ENCODE measurements at regions not wholly inside any gene's neighbourhood (a gene's known extent, or its start where the extent isn't known, plus 50 kb on each side); places are given as distances from the start of the nearest gene placed in this dataset.

- no peak for DNase-seq (ENCODE audit: low read depth)
Observed at GRCh38 chr11:127138613-127139012, 138.0 kb upstream of the KIRREL3 start.

- no peak for DNase-seq (ENCODE audit: low read depth)
Observed at GRCh38 chr11:127137771-127138280, 137.3 kb upstream of the KIRREL3 start.

GRCh38 chr11:127136438-127136837 lies 135.9 kb upstream of the KIRREL3 start:
- no peak for DNase-seq (ENCODE audit: low read depth)

GRCh38 chr11:127135256-127135655 lies 134.7 kb upstream of the KIRREL3 start:
- no peak for DNase-seq (ENCODE audit: low read depth)

- DNase-seq (ENCODE audit: low read depth) = no peak
Observed at GRCh38 chr11:127133061-127133460, 132.5 kb upstream of the KIRREL3 start.

- DNase-seq (ENCODE audit: low read depth) = no peak
Observed at GRCh38 chr11:127130321-127130720, 129.8 kb upstream of the KIRREL3 start.

- no peak for DNase-seq (ENCODE audit: low read depth)
Observed at GRCh38 chr11:127126986-127127385, 126.4 kb upstream of the KIRREL3 start.

GRCh38 chr11:127119356-127119755 lies 118.8 kb upstream of the KIRREL3 start:
- DNase-seq (ENCODE audit: low read depth) = no peak

- DNase-seq (ENCODE audit: low read depth) = no peak
Observed at GRCh38 chr11:127118811-127119210, 118.2 kb upstream of the KIRREL3 start.

GRCh38 chr11:127117231-127117739 lies 116.7 kb upstream of the KIRREL3 start:
- no peak for DNase-seq (ENCODE audit: low read depth)

- DNase-seq (ENCODE audit: low read depth) = no peak
Observed at GRCh38 chr11:127115844-127116243, 115.3 kb upstream of the KIRREL3 start.

GRCh38 chr11:127114035-127114434 lies 113.5 kb upstream of the KIRREL3 start:
- DNase-seq (ENCODE audit: low read depth) = no peak

- DNase-seq (ENCODE audit: low read depth) = no peak
Observed at GRCh38 chr11:127110542-127110941, 110.0 kb upstream of the KIRREL3 start.

GRCh38 chr11:127109796-127110480 lies 109.4 kb upstream of the KIRREL3 start:
- DNase-seq (ENCODE audit: low read depth) = no peak

- DNase-seq (ENCODE audit: low read depth) = no peak
Observed at GRCh38 chr11:127108838-127109237, 108.3 kb upstream of the KIRREL3 start.

GRCh38 chr11:127106938-127107337 lies 106.4 kb upstream of the KIRREL3 start:
- DNase-seq (ENCODE audit: low read depth) = no peak

- no peak for DNase-seq (ENCODE audit: low read depth)
Observed at GRCh38 chr11:127105593-127106541, 105.3 kb upstream of the KIRREL3 start.

GRCh38 chr11:127103586-127104388 lies 103.2 kb upstream of the KIRREL3 start:
- DNase-seq (ENCODE audit: low read depth) = no peak

GRCh38 chr11:127098684-127099083 lies 98.1 kb upstream of the KIRREL3 start:
- no peak for DNase-seq (ENCODE audit: low read depth)

GRCh38 chr11:127080735-127081134 lies 80.2 kb upstream of the KIRREL3 start:
- DNase-seq (ENCODE audit: low read depth) = no peak

GRCh38 chr11:127075758-127076157 lies 75.2 kb upstream of the KIRREL3 start:
- DNase-seq (ENCODE audit: low read depth) = no peak

Data from HS-5 (cell line).